RCC 7860 (cell line): ENCODE measurements at regions not wholly inside any gene's neighbourhood (a gene's known extent, or its start where the extent isn't known, plus 50 kb on each side); places are given as distances from the start of the nearest gene placed in this dataset.
A peak's percentile ranks its signal among the peaks of the same experiment; 100 is the strongest.
"Not testable (repeated sequence)": the region's sequence is repeated elsewhere in the genome, so short reads cannot be mapped to it uniquely, and the experiment has no call there.

ENCODE experiments used
- DNase-seq: peaks from one replicate; pipeline ENCODE4 v3.0.0-alpha.2; 2015; ENCODE audit warnings: low spot score
- FAIRE-seq: peaks from 2 replicates; lab custom pipeline; 2012; peaks lifted over from hg19 to GRCh38; lab: Jason Lieb, UNC

DNA sequence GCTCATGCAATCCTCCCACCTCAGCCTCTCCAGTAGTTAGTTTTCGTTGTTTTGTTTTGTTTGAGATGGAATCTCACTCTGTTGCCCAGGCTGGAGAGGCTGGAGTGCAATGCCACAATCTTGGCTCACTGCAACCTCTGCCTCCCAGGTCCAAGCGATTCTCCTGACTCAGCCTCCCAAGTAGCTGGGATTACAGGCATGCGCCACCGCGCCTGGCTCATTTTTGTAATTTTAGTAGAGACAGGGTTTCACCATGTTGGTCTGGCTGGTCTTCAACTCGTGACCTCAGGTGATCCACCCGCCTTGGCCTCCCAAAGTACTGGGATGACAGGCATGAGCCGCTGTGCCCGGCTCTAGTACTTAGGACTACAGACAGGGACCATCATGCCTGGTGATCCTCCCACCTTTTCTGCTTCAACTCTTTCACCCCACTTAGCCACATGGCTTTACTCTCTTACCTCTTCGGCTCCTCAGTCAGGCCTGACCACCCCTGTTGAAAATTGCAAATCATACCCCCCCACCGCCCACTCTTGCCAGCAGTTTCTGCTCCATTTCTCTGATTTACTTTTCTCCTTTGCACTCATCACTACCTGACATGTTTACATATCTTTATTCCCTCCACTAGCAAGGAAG is 157.1 kb upstream of the GRK3 start:
- FAIRE-seq (no peak), DNase-seq (no peak)

DNA sequence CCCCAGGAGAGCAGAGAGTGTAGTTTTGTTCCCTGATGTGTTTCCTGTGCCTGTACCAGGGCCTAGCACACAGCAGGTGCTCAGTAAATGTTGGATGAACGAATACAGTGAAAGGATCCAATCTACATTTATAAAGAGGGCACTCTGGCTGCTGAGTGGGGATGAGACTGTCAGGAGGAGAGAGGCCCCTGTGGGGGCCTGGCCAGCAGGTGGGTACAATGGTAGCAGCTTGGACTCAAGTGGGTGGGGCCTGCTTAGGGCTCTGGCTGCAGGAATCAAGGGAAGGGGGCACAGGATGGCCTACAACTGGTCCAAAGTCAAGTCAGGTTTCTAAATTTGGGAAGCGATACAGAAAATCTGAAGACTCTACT is 156.6 kb upstream of the GRK3 start:
- no peak for DNase-seq
- no peak for FAIRE-seq

DNA sequence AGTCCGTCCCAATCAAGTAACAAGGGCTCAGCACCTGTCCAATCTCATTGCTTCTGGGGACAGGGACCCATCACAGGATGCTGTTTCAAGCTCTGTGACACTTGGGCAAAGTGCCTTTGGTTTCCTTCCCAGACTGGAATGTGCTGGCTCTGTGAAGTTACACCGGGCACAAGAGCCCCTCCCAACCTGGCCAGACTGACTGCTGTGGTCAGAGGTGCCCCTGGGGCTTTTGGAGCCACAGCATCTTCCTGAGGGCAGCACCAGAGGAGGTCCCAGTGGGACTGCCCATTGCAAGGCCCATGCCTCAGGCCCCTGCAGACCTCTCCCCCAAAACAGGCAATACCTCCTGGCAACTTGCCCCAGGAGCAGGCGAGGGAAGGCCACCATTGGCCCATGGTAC is 155.2 kb upstream of the GRK3 start:
- no peak for DNase-seq
- no peak for FAIRE-seq

DNA sequence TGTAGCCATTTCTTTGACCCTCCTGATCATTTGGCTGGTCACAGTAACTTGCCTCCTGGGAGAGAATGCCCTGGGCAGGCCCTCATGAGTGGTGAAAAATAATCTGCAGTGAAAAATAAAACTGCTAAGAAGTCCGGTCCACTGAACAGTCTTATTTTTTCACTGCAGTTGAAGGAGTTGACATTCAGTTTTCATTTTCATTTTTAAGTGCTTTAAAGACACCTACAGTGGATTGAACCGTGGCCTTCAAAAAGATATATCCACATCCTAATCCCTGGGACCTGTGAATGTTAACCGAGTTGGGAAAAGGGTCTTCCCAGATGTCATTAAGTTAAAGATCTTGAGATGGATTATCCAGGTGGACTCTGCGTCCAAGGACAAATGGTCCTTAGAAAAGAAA is 153.6 kb upstream of the GRK3 start:
- DNase-seq (no peak), FAIRE-seq (no peak)

DNA sequence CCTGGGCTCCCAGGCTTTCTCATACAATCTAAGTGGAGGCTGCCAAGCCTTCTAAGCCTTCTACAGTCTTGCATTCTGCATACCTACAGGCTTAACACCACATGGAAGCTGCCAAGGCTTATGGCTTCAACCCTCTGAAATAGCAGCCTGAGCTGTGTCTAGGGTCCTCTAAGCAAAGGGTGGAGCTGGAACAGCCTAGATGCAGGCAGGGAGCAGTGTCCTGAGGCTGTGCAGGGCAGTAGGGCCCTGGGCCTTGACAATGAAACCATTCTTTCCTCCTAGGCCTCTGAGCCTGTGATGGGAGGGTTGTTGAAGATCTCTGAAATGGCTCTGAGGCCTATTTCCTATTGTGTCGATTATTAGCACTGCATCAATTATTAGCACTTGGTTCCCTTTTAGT is 150.9 kb upstream of the GRK3 start:
- FAIRE-seq (no peak), DNase-seq (no peak)

DNA sequence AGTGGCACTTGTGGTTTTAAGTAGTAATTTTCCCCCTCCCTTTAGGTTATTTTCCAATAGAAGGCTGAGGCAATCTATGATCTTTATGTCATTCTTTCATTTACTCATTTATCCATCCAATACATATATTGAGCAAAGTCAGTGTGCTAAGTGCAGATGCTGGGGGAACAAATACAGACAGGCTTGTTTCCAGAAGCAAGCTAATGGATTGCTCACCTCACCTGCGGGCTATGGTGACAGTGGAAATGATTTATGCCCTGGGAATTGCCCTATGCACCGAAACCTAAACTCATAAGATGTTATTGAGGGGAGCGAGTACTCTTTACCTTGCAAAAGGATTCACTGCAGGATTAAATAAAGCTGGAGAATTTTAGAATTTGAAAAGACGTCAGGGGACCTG is 148.7 kb upstream of the GRK3 start:
- FAIRE-seq, DNase-seq: not testable (repeated sequence)

DNA sequence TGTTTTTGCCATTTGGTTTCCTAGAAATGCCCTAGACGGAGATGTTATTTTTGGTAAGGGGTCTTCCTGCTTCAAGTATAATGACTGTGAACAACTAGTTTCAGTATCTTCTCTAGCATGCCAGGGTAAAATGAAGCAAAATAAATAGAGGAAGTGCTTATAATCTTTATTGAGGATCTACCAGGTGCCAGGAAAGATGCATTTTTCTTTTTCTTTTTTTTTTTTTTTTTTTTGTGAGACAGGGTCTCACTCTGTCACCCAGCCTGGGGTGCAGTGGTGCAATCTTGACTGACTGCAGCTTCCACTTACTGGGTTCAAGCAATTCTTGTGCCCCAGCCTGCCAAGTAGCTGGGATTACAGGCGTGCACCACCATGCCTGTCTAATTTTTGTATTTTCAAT is 146.6 kb upstream of the GRK3 start:
- DNase-seq, FAIRE-seq: not testable (repeated sequence)

DNA sequence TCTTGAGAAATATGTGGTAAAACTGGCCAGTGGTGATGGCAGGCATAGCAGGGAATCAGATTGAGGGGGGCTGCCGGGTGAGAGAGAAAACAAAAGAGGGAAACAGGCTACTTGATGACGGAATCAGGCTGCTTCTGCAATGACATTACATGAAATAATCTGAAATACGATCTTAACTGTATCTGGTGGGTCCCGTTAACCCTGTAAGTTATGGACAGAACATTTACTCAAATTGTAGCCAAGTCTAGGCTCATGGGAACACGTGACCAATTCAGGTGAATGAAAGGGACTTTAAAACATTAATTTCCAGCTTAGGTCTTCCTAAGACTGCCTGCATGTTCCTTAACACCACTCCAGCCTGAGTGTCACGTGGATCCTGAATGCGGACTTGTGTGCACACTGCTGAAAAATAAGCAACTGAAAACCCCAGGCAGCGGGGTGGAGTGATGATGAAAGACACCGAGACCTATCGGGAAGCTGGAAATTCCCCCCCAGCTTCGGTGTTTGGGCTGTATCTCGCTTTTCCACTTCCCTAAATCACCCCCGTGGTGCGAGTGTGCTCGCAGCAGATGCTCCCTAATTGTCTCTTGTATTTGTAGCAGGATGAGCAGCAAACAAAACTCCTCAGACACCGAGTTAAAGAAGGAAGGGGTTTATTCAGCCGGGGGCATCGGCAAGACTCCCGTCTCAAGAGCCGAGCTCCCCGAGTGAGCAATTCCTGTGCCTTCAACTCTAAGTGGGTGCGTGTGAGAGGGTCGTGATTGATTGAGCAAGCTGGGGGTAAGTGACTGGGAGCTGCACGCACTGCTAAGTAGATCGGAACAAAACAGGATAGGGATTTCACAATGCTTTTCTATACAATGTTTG is 145.0 kb upstream of the GRK3 start:
- FAIRE-seq (no peak), DNase-seq (no peak)

DNA sequence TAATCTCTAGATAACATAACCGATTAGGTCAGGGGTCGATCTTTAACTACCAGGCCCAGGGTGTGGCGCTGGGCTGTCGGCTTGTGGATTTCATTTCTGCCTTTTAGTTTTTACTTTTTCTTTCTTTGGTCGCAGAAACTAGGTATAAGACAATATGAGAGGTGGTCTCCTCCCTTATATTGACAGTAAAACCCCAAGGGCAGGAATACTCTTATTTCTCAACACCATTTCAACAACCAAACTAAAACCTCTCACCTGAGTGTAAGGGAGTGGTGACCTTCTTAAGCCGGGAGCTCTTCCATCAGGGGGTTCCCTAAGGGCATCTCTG is 144.4 kb upstream of the GRK3 start:
- not testable (repeated sequence) for DNase-seq, FAIRE-seq

DNA sequence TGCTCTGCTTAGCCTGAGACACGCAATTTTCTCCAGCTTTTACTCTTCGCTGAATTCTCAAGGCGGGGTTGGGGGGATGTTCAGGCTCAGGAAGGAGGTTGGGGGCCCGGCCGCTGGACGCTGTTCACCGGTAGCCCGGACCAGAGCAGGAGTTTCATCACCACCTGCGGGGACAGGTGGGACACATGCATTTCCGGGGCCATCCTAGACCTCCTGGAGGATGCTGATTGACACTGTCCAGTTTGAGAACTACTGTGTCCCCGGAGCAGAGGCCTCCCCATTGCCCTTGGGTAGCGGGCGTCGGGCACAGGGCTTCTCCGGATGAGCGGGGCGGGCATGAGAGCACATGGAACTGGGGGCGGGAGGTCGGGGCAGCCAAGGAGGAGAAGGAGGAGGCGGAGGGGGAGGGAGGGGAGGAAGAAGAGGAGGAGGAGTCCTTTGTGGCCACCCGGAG is 144.0 kb upstream of the GRK3 start:
- DNase-seq = no peak
- no peak for FAIRE-seq

DNA sequence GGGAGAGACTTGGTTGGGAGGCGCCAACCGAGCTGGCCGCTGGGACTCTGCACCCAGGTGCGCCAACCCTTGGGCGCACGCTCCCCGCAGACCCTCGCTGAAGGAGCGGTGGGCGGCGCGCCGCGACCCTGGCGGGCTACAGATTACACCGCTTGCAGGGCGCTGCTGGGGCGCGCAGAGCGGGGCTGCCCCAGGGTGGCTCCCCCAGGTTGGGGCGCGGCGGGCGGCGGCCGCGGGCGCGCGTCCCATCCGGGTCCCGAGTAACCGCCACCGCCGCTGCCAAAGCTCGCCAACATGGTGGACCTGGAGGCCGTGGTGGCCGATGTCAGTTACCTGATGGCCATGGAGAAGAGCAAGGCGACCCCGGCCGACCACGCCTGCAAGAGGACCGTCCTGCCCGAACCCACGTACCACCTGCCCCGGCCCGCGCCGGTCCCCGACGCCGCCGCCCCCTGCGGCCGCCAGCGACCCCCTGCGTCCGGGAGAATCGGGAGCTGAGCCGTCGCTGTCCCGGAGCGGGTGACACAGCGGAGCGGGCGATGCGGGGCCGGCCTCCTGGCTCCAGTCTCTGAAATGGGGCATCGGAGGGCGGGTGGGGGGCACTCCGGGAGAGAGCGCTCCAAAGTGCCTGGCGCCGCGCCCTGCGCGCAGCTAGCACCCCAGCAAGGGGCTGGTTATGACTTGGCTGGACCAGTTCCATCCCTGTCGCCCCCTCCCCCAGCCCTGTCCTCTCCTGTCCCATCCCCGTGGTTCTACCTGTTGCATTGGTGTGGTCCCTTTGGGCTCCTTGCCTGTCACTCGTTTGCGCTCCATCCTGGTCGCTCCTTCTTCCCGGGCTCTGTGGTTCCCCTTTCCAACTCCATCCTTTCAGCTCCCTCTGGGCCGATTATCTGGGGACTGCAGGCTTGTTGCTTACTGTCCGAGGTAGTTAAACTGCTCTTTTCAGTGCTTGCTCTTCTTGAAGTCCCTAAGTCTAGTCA is 143.3 kb upstream of the GRK3 start:
- FAIRE-seq = no peak
- no peak for DNase-seq

DNA sequence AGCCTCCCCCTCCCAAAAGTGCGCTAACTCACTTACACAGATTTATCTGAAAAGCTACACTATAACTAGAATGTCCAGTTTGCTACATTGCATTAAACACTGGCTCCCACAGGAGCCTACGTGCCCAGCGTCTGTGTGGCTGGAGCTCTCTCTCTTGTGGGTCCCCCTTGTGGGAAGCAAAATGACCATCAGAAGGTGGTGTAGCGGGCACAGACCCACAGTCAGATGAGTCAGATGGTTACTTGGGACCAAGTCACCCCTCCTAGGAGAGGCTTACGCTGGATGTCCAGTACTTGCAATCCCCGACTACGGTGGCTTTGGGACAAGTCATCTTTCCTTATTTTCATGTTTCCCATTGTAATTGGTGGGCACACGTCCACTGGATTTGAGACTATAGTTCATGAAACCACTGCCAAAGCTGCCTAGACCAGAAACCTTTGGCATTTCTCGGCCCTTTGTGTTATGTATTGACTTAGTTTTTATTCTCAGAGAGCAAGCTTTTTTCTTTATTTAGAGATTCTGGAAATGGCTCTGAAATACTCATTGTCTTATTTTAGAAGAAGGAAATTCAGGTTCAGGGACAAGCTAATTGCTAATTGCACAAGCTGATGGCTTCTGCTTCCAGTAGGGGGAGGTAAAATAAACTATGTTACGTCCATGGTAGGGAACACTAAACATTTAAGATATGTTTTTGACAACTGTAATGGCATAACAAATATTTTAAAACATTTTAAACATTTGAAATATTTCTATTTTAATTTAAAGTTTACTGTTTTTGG is 137.8 kb upstream of the GRK3 start:
- DNase-seq, FAIRE-seq: not testable (repeated sequence)

DNA sequence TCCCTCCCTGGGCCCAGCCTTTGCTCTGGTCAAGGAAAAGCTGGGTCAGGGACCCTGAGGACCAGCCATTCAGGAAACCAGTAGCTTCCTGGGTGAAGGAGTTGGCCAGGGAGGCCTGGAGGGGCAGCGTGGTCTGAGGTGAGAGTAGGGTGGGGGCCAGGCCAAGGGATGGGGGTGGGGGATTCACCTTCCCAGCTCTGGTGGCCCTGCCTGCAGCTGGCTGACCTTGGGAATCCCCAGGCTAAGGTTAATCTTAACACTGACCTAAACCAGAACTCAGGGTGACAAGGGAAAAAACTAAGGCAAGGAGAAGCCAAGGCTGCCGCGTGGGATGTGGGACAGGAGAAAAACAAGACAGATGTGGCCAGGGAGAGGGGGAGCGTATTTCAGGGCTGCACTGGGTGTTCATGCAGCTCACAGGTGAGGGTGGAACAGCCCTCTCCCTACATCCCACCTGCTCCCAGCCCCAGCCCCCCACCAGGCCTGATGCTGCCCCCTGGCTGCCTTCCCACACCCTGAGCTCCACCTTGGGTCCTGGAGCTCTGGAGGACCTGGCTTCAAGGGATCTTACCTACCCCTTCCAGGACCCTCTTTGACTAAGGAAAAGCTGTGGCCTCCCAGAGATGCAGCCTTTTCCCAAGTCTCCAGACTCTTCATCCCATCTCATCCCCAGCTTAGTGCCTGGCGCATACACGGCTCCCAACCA is 132.7 kb upstream of the GRK3 start:
- DNase-seq, FAIRE-seq: not testable (repeated sequence)

DNA sequence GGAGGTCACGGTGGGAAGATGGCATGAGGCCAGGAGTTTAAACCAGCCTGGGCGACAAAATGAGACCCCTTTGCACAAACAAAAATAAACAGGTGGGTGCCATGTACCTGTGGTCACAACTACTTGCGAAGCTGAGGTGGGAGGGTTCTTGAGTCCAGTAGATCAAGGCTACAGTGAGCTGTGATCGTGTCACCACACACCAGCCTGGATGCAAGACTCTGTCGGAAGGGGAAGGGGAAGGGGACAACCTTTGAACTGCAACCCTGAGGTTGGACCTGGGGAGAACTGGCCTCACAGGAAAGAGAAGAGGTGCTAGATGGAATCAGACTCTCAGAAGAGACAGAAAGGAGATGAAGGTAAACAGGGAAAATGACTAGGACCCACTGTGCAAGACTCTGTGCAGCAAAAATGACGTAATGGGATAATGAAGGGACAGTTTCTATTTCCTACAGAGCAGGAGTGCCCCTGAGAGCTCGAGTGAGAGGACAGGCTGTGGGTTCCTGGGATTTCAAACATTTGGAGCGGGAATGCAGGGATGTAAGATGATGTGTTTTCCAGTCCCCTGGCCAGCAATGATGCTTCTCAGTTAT is 131.0 kb upstream of the GRK3 start:
- not testable (repeated sequence) for FAIRE-seq, DNase-seq

DNA sequence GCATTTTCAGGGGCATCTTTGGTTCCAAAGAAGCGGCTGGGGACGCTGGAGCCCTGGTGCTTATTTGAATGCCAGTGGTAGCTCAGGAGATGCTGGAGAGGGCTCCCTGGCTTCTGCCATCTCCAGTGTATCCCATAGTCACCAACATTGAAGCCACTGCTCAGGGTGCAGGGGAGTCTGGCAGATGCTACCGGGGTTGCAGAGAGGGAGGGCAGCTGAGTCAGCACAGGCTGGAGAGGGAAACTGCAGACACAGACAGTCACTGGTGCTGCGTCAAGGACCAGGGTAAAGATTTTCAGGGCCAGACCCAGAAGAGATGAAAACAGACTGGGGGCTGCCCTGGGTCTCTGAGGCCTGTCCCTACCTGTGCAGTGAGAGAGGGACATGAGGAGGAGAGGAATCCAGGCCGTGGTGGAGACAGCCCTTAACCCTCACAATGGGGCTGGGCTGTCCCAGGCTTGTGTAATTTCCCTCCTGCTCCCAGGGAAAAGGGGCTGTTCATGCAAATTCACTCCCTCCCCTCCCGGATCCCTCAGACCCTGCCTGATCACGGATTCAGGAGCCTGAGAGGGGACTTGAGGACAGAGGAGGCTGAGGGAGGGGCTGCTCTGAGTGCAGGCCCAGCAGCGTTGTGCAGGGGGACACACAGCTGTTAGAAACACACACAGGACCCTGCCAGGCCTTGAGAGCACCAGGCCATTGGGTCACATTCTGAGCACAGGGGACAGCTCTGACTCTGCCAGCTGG is 126.9 kb upstream of the GRK3 start:
- DNase-seq (no peak), FAIRE-seq (no peak)

DNA sequence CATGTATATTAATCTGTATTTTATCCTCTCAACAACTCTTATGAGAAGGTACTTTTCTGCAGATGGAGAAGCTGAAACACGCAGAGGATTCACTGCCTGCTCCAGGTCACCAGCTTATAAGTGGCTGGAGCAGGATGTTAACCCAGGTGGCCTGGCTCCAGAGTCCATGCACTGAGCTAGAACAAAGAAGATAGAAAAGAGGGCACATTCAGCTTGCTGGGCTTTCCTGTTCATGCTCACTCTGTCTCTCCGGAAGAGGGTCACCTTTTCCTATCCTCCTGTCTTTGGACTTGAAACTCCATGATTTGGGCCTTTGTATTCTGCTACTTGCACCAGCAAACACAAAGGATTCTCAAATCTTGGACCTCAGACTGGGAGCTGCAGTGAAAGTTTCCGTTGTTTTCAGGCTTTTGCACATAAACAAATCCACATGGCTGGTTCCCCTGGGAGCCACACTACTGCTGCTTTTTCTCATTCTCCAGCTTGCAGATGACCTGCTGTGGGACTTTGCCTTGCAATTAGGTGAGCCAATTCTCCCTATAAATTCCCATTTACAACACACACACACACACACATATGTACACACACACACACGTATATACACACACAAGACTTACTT is 117.3 kb upstream of the GRK3 start:
- no peak for FAIRE-seq
- no peak for DNase-seq

DNA sequence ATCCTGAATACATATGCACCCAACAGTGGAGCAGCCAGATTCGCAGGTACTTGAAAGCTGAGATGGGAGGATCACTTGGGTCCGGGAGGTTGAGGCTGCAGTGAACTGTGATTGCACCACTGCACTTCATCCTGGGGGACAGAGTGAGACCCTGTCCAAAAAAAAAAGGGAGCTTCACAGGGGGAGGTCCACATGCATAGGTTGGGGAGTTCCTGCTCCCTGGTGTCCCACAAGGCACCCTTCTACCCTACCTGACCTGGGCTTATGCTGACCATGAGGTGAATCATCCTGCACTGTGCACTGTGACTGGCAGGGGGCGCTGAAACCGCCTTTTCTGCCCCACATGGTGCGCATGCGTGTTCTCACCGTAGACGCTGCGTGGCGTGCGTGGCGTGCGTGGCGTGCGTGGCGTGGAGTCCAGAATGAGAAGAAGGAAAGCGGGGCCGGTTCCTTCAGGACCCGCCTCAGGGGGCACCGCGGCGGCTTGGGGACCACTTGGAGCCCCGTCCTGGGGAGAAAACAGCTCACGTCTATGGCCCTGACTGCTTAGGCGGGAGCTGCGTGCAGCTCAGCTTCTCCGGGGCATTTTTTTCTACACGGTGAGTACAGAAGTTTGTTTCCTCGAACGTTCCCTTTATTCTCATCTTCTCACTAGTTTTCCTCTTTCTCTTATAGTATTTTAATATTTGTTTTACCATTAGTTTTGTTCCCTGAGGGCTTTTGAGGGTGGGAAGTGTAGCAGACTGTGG is 116.6 kb upstream of the GRK3 start:
- DNase-seq (peak; percentile 46), FAIRE-seq (no peak)
